ENCODE measurements at regions not wholly inside any gene's neighbourhood (a gene's known extent, or its start where the extent isn't known, plus 50 kb on each side); places are given as distances from the start of the nearest gene placed in this dataset.

DNA sequence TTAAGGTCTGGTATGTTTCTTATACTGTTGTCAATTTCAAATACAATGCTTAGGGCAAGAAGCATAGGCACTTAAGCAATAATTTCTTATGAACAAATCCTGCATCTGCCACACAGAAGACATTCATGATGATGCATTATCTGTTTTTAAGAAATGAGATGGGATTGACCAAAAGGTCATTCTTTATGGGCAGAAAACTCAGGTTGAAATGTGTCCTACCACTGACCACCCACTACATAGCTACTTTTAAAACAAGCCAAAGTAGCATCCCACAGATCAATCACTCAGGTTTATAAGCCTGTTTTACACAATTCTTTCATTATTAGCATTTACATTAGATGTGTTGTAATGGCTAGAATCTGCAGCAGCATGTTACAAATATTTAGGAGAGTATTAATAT, 617.8 kb downstream of the PCDH7 start:
- TF ChIP-seq CTCF (IDR thresholded peaks at IDR 0.05) (no peak), POLR2AphosphoS5 (IDR thresholded peaks at IDR 0.05) (no peak), POLR2A (IDR thresholded peaks at IDR 0.05) (no peak)
